ENCODE measurements at regions not wholly inside any gene's neighbourhood (a gene's known extent, or its start where the extent isn't known, plus 50 kb on each side); places are given as distances from the start of the nearest gene placed in this dataset.

DNA sequence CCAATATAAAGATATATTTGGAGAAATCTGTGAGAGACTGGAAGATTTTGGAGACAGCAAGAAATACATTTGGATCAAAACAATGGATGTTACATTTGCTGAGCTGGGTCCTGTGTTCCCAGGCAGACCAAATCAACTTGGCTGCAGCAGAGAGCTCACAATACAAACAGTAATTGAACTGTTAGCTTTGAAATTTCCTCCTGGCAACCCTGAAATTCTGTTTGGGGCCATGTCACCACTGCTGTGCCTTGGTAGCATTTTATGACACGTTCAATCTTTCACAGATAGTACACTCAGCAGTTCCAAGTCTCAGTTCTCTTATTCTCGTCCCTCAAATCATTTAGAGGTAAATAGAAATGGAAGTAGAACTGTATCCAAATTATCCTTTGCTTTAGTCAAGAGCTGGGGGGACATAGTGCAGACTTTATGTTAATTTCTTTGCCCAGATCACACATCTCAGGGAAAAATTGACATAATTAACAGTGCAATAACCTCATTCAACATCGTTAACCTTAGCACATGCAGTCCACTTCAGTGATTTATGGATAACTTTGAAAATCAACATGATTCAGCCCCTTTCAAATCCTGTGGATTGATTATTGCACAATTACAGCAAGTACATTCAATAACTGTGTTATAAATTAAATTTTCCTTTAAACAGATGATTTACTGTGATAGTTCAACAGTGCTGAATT is 277.4 kb upstream of the MC4R start:
- TF ChIP-seq POLR2A (IDR thresholded peaks at IDR 0.05) = no peak
- TF ChIP-seq, protein P1, sequence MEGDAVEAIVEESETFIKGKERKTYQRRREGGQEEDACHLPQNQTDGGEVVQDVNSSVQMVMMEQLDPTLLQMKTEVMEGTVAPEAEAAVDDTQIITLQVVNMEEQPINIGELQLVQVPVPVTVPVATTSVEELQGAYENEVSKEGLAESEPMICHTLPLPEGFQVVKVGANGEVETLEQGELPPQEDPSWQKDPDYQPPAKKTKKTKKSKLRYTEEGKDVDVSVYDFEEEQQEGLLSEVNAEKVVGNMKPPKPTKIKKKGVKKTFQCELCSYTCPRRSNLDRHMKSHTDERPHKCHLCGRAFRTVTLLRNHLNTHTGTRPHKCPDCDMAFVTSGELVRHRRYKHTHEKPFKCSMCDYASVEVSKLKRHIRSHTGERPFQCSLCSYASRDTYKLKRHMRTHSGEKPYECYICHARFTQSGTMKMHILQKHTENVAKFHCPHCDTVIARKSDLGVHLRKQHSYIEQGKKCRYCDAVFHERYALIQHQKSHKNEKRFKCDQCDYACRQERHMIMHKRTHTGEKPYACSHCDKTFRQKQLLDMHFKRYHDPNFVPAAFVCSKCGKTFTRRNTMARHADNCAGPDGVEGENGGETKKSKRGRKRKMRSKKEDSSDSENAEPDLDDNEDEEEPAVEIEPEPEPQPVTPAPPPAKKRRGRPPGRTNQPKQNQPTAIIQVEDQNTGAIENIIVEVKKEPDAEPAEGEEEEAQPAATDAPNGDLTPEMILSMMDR (IDR thresholded peaks at IDR 0.05 in 8 of 11, conservative IDR thresholded peaks at IDR 0.05 in 3 of 11) = no peak
